ENCODE measurements at regions not wholly inside any gene's neighbourhood (a gene's known extent, or its start where the extent isn't known, plus 50 kb on each side); places are given as distances from the start of the nearest gene placed in this dataset.

- no peak for DNase-seq
These were observed 112.8 kb upstream of the SLC25A48 start for GRCh38 chr5:135721548-135722090.

GRCh38 chr5:135720191-135720590, 114.3 kb upstream of the SLC25A48 start:
- no peak for DNase-seq

GRCh38 chr5:135719428-135720063, 114.9 kb upstream of the SLC25A48 start:
- DNase-seq = no peak

- DNase-seq = no peak
These were observed 115.8 kb upstream of the SLC25A48 start for GRCh38 chr5:135718651-135719050.

- peak; percentile 35 for DNase-seq
These were observed 116.3 kb upstream of the SLC25A48 start for GRCh38 chr5:135718151-135718550.

- DNase-seq = no peak
These were observed 119.0 kb upstream of the SLC25A48 start for GRCh38 chr5:135715267-135716055.

GRCh38 chr5:135714126-135714894, 120.2 kb upstream of the SLC25A48 start:
- no peak for DNase-seq

- no peak for DNase-seq
These were observed 121.1 kb upstream of the SLC25A48 start for GRCh38 chr5:135713161-135713915.

GRCh38 chr5:135711911-135712310, 122.6 kb upstream of the SLC25A48 start:
- DNase-seq = no peak

- no peak for DNase-seq
These were observed 124.3 kb upstream of the SLC25A48 start for GRCh38 chr5:135710045-135710675.

- DNase-seq = no peak
These were observed 125.3 kb upstream of the SLC25A48 start for GRCh38 chr5:135709208-135709575.

- no peak for DNase-seq
These were observed 125.8 kb upstream of the SLC25A48 start for GRCh38 chr5:135708481-135709207.

- DNase-seq = no peak
These were observed 127.2 kb upstream of the SLC25A48 start for GRCh38 chr5:135707302-135707701.

- DNase-seq = no peak
These were observed 127.6 kb upstream of the SLC25A48 start for GRCh38 chr5:135706893-135707292.

GRCh38 chr5:135706474-135706873, 127.7 kb upstream of the CXCL14 start:
- DNase-seq = no peak

- DNase-seq = no peak
These were observed 127.2 kb upstream of the CXCL14 start for GRCh38 chr5:135705941-135706466.

- peak; percentile 20 for DNase-seq
These were observed 126.4 kb upstream of the CXCL14 start for GRCh38 chr5:135705141-135705631.

GRCh38 chr5:135704616-135705015, 125.8 kb upstream of the CXCL14 start:
- DNase-seq = no peak

GRCh38 chr5:135703016-135703550, 124.3 kb upstream of the CXCL14 start:
- no peak for DNase-seq

GRCh38 chr5:135702191-135702590, 123.4 kb upstream of the CXCL14 start:
- DNase-seq = no peak

- no peak for DNase-seq
These were observed 121.9 kb upstream of the CXCL14 start for GRCh38 chr5:135700731-135701130.

Data from HCEC 1CT (cell line).